NB4 (cell line): ENCODE measurements at regions not wholly inside any gene's neighbourhood (a gene's known extent, or its start where the extent isn't known, plus 50 kb on each side); places are given as distances from the start of the nearest gene placed in this dataset.

Experiments
- MAX ChIP-seq: IDR thresholded peaks from 2 replicates; pipeline ENCODE4 v1.6.1; 2011; ENCODE audit warnings: low read depth, low read length
- MYC ChIP-seq: IDR thresholded peaks from 2 replicates; pipeline ENCODE4 v1.6.1; 2011; ENCODE audit warnings: low read depth, low read length
- POLR2A ChIP-seq: IDR thresholded peaks from 2 replicates; pipeline ENCODE4 v1.6.1; 2011; ENCODE audit warnings: mild to moderate bottlenecking; ENCODE audit not compliant: insufficient read length; ENCODE audit errors: extremely low read depth
- TF ChIP-seq, protein P1 (sequence below): IDR thresholded peaks from one replicate; pipeline ENCODE4 v1.5.1; 2012; ENCODE audit warnings: low read depth, low read length

DNA sequence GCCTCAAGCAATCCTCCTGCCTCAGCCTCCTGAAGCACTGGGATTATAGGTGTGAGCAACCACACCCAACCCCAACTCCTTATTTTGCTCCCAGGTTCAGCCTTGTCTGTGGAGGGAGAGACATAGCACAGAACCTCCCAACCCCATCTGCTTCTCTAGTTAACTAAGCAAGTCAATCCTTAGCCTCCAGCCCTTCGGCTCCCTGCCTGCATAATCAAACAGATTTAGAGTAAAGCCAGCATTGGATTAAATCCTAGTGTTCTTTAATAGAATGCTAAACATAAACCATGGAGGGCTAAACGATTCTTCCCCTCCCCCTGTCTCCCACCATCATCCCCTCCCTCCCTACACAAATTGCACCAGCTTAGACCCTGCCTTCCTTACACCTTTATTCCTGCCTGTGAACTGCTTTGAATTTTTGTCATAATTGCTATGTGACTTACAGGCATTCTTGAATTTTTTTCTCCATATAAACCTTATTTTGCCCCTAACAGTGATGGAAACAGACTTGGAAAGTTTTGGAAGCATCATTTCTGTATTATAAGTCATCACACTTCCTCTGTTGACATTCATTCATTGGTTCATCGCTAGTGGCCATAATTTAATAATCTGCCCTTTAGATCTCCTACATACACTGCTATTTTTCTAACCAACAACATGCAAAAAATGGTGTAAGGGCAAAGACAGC is 72.6 kb upstream of the TOMM7 start:
- TF ChIP-seq POLR2A (no peak), MAX (no peak), MYC (no peak)
- TF ChIP-seq, protein P1, sequence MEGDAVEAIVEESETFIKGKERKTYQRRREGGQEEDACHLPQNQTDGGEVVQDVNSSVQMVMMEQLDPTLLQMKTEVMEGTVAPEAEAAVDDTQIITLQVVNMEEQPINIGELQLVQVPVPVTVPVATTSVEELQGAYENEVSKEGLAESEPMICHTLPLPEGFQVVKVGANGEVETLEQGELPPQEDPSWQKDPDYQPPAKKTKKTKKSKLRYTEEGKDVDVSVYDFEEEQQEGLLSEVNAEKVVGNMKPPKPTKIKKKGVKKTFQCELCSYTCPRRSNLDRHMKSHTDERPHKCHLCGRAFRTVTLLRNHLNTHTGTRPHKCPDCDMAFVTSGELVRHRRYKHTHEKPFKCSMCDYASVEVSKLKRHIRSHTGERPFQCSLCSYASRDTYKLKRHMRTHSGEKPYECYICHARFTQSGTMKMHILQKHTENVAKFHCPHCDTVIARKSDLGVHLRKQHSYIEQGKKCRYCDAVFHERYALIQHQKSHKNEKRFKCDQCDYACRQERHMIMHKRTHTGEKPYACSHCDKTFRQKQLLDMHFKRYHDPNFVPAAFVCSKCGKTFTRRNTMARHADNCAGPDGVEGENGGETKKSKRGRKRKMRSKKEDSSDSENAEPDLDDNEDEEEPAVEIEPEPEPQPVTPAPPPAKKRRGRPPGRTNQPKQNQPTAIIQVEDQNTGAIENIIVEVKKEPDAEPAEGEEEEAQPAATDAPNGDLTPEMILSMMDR, result no peak
